Prostate gland (tissue), 2 donors: ENCODE measurements at regions not wholly inside any gene's neighbourhood (a gene's known extent, or its start where the extent isn't known, plus 50 kb on each side); places are given as distances from the start of the nearest gene placed in this dataset.
A peak's percentile ranks its signal among the peaks of the same experiment; 100 is the strongest.

ENCODE experiments used
- DNase-seq: peaks from one replicate; pipeline ENCODE4 v3.0.0-alpha.2; 2019; ENCODE audit warnings: low spot score
- H3K27ac ChIP-seq, 2 donors: fragments of 200-600 bp; sonication (generic); 2 replicates each; pipeline ENCODE4 v1.5.1; 2017 to 2019
- H3K27me3 ChIP-seq: fragments of 200-600 bp; sonication (generic); replicated peaks from 2 replicates; pipeline ENCODE4 v1.5.1; 2019; ENCODE audit not compliant: insufficient read depth
- H3K36me3 ChIP-seq, 2 donors: fragments of 200-600 bp; sonication (generic); 1 replicate in 1 of 2; 2 replicates in 1 of 2; pipeline versions ENCODE4 v1.5.1 to v1.8.1; 2017 to 2019
- H3K4me1 ChIP-seq: fragments of 200-600 bp; sonication (generic); replicated peaks from 2 replicates; pipeline ENCODE4 v1.5.1; 2019
- H3K4me3 ChIP-seq, 2 donors: fragments of 200-600 bp; sonication (generic); 2 replicates each; pipeline ENCODE4 v1.5.1; 2017 to 2019
- H3K9me3 ChIP-seq: fragments of 200-600 bp; sonication (generic); 2 replicates; pipeline ENCODE4 v1.5.1; 2017
- POLR2A ChIP-seq: fragments of 450-650 bp; IDR thresholded peaks from one replicate; pipeline ENCODE4 v1.6.1; 2016; ENCODE audit warnings: antibody characterized with exemption, mild to moderate bottlenecking
- POLR2AphosphoS5 ChIP-seq: sonication (generic); formaldehyde crosslinking; IDR thresholded peaks from one replicate; pipeline ENCODE4 v1.6.1; 2017; ENCODE audit warnings: antibody characterized with exemption
- WGBS: methylation state at CpG from one replicate; pipeline ENCODE4 v1.1.5; 2018; 5-methylcytosine and 5-hydroxymethylcytosine counted together
- intact Hi-C: fragments of 100-400 bp; cut with DNase I; formaldehyde crosslinking; loops from one replicate; pipeline ENCODE4 v1.14.2; 2022
- TF ChIP-seq, protein P1 (sequence below), 4 experiments: fragments of 200-600 bp in 2 of 4; fragments of 450-650 bp in 2 of 4; sonication (generic) in 2 of 4; IDR thresholded peaks; 1 replicate in 3 of 4; 2 replicates in 1 of 4; pipeline ENCODE4 v1.5.1; 2016 to 2019; ENCODE audit warnings: antibody characterized with exemption in 4 of 4, mild to moderate bottlenecking in 2 of 4, moderate library complexity in 2 of 4

- Histone ChIP-seq H3K4me1 (no peaks in the 10 kb centered on the region), H3K4me3 (no peak overlapping the region), H3K27me3 (no peaks in the 10 kb centered on the region), H3K9me3 (no peaks in the 10 kb centered on the region), H3K36me3 (no peaks in the 10 kb centered on the region), H3K27ac (no peak overlapping the region)
- DNase-seq: peak; percentile 20
- intact Hi-C loops: loop anchor here (5.0 kb wide), 1 partner anchor 159 kb away; no protein-coding TSS in a partner anchor
- 56% methylated on average over 14 of the region's 14 CpGs for WGBS
- no peak for TF ChIP-seq POLR2A
- TF ChIP-seq POLR2AphosphoS5: no peak
- TF ChIP-seq, protein P1, sequence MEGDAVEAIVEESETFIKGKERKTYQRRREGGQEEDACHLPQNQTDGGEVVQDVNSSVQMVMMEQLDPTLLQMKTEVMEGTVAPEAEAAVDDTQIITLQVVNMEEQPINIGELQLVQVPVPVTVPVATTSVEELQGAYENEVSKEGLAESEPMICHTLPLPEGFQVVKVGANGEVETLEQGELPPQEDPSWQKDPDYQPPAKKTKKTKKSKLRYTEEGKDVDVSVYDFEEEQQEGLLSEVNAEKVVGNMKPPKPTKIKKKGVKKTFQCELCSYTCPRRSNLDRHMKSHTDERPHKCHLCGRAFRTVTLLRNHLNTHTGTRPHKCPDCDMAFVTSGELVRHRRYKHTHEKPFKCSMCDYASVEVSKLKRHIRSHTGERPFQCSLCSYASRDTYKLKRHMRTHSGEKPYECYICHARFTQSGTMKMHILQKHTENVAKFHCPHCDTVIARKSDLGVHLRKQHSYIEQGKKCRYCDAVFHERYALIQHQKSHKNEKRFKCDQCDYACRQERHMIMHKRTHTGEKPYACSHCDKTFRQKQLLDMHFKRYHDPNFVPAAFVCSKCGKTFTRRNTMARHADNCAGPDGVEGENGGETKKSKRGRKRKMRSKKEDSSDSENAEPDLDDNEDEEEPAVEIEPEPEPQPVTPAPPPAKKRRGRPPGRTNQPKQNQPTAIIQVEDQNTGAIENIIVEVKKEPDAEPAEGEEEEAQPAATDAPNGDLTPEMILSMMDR (IDR thresholded peaks at IDR 0.05): no peak
Observed at GRCh38 chr6:44636561-44637248, 249.2 kb downstream of the CDC5L start.

- Histone ChIP-seq H3K9me3 (no peaks in the 10 kb centered on the region), H3K36me3 (no peaks in the 10 kb centered on the region), H3K27ac (no peak overlapping the region), H3K27me3 (no peaks in the 10 kb centered on the region), H3K4me3 (no peak overlapping the region), H3K4me1 (no peaks in the 10 kb centered on the region)
- TF ChIP-seq POLR2AphosphoS5: no peak
- no peak for TF ChIP-seq POLR2A
- TF ChIP-seq, protein P1 (IDR thresholded peaks at IDR 0.05): no peak
- intact Hi-C loops: no loop called here
- no peak for DNase-seq
- 77% methylated on average over 10 of the region's 10 CpGs for WGBS
Observed at GRCh38 chr6:44641344-44642031, 254.0 kb downstream of the CDC5L start.

- intact Hi-C loops: no loop called here
- DNase-seq: no peak
- Histone ChIP-seq H3K9me3 (no peaks in the 10 kb centered on the region), H3K27ac (no peak overlapping the region), H3K27me3 (no peaks in the 10 kb centered on the region), H3K4me1 (no peaks in the 10 kb centered on the region), H3K4me3 (no peak overlapping the region), H3K36me3 (no peaks in the 10 kb centered on the region)
- TF ChIP-seq POLR2AphosphoS5 (no peak), POLR2A (no peak)
- TF ChIP-seq, protein P1 (IDR thresholded peaks at IDR 0.05): no peak
- WGBS: 95% methylated on average over 1 of the region's 1 CpG
Observed at GRCh38 chr6:44642349-44642748, 254.8 kb downstream of the CDC5L start.

- Histone ChIP-seq H3K9me3 (no peaks in the 10 kb centered on the region), H3K4me3 (no peak overlapping the region), H3K27me3 (no peaks in the 10 kb centered on the region), H3K36me3 (no peaks in the 10 kb centered on the region), H3K4me1 (no peaks in the 10 kb centered on the region), H3K27ac (no peak overlapping the region)
- TF ChIP-seq POLR2A (no peak), POLR2AphosphoS5 (no peak)
- TF ChIP-seq, protein P1 (IDR thresholded peaks at IDR 0.05): no peak
- DNase-seq: no peak
- intact Hi-C loops: no loop called here
- 89% methylated on average over 10 of the region's 10 CpGs for WGBS
Observed at GRCh38 chr6:44642870-44643522, 255.5 kb downstream of the CDC5L start.
